ENCODE measurements at regions not wholly inside any gene's neighbourhood (a gene's known extent, or its start where the extent isn't known, plus 50 kb on each side); places are given as distances from the start of the nearest gene placed in this dataset.

DNA sequence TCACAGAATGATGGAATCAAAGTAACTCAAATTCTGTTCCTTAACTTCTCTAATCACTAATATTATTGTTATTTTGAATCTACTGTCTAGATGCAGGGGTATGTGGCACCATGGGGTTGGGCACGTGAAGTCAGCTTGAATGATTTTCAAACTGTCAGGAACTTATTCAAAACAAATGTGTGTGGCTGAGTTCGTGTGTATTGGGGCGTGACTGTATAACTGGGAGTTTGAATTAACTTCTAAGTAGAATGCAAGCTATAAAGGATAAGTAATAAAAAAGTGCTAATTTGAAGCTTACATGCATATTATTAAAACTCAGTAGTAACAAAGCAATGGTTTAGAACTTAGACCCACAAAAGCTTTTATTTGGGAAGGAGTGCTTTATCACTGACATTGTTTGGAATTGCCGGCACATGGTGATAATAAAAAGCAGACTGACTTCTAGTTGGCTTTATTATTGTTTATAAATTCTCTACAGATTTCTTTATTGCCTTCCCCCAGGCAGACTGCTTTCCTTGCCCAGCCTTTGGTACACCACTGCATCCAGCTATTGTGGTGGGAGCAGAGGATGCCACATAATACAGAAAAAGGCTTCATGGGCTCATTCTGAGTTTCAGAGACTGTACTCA, 84.3 kb downstream of the TENT5C start:
- Histone ChIP-seq H3K4me2 (no peak overlapping the region), H3K27ac (ENCODE audit: low read depth in 2 of 2, low read length in 1 of 2) (no peak overlapping the region), H3K36me3 (replicated peaks in 1 of 2; ENCODE audit: control insufficient read depth in 1 of 2, insufficient read depth in 2 of 2, low read length in 1 of 2) (no peaks in the 10 kb centered on the region), H4K20me1 (ENCODE audit: insufficient read depth) (no peaks in the 10 kb centered on the region), H3F3A (replicated peaks; ENCODE audit: insufficient read depth) (no peaks in the 10 kb centered on the region), H3K9ac (no peak overlapping the region), H3K9me3 (no peaks in the 10 kb centered on the region), H3K9me2 (no peaks in the 10 kb centered on the region), H3K4me1 (ENCODE audit: control insufficient read depth in 1 of 2, insufficient read depth in 2 of 2, low read depth in 1 of 2, low read length in 1 of 2) (no peaks in the 10 kb centered on the region; a peak in 1 of 4 replicates), H3K79me2 (ENCODE audit: insufficient read depth) (no peaks in the 10 kb centered on the region), H3K27me3 (ENCODE audit: insufficient read depth) (no peaks in the 10 kb centered on the region), H2AFZ (ENCODE audit: low read depth) (no peak overlapping the region), H3K4me3 (ENCODE audit: low read depth in 2 of 2, low read length in 1 of 2) (no peak overlapping the region)
- TF ChIP-seq FOXJ3 (CRISPR knock-in tag; IDR thresholded peaks at IDR 0.05) (no peak), FOXM1 (IDR thresholded peaks at IDR 0.05; ENCODE audit: low read depth) (no peak)
- 63% methylated on average over 4 of the region's 4 CpGs for WGBS (ENCODE audit: low lambda C conversion rate)
- DNase-seq, result no peak
- ChIA-PET POLR2A (no interaction called here), CTCF (interaction anchor here (1.0 to 2.3 kb wide), 2 partner anchors 64 to 156 kb away, joined by 3 to 7 read pairs; no protein-coding TSS in a partner anchor)

- H3K9me2 ChIP-seq, result no peaks in the 10 kb centered on the region
- H2AFZ ChIP-seq (ENCODE audit: low read depth), result no peak overlapping the region
- H3K27ac ChIP-seq (ENCODE audit: low read depth in 2 of 2, low read length in 1 of 2), result no peak overlapping the region
- H3K9ac ChIP-seq, result no peak overlapping the region
- H3K4me3 ChIP-seq (ENCODE audit: low read depth in 2 of 2, low read length in 1 of 2), result no peak overlapping the region
- POLR2A ChIA-PET, result no interaction called here
- no peaks in the 10 kb centered on the region for H3K36me3 ChIP-seq (replicated peaks in 1 of 2; ENCODE audit: control insufficient read depth in 1 of 2, insufficient read depth in 2 of 2, low read length in 1 of 2)
- H3K4me1 ChIP-seq (ENCODE audit: control insufficient read depth in 1 of 2, insufficient read depth in 2 of 2, low read depth in 1 of 2, low read length in 1 of 2), result peaks cover 0 to 7% of the 10 kb centered on the region in 2 experiments; a peak in 3 of 4 replicates
- H3K79me2 ChIP-seq (ENCODE audit: insufficient read depth), result no peaks in the 10 kb centered on the region
- no peaks in the 10 kb centered on the region for H4K20me1 ChIP-seq (ENCODE audit: insufficient read depth)
- H3K4me2 ChIP-seq, result no peak overlapping the region
- TF ChIP-seq NFIC (IDR thresholded peaks at IDR 0.05; ENCODE audit: borderline replicate concordance), result no peak
- TF ChIP-seq SMC3 (IDR thresholded peaks at IDR 0.05; ENCODE audit: low read depth, low read length), result no peak
- no peak for TF ChIP-seq RAD21 (IDR thresholded peaks at IDR 0.05; ENCODE audit: low read length)
- no peak for TF ChIP-seq SIN3A (IDR thresholded peaks at IDR 0.05; ENCODE audit: borderline replicate concordance, low read depth, low read length)
- TF ChIP-seq RXRA (IDR thresholded peaks at IDR 0.05; ENCODE audit: borderline replicate concordance, low read depth), result no peak
- no peak for TF ChIP-seq FOXM1 (IDR thresholded peaks at IDR 0.05; ENCODE audit: low read depth)
- TF ChIP-seq ZBTB33 (IDR thresholded peaks at IDR 0.05; ENCODE audit: borderline replicate concordance, low read depth), result no peak
- TF ChIP-seq RFX5 (IDR thresholded peaks at IDR 0.05; ENCODE audit: low read length), result no peak
- TF ChIP-seq TAF1 (IDR thresholded peaks at IDR 0.05; ENCODE audit: borderline replicate concordance, low read depth, low read length), result no peak
- no peak for TF ChIP-seq NRF1 (IDR thresholded peaks at IDR 0.05; ENCODE audit: low read depth, low read length)
- TF ChIP-seq MEF2A (IDR thresholded peaks at IDR 0.05; ENCODE audit: borderline replicate concordance, low read depth), result no peak
- no peak for TF ChIP-seq MAX (IDR thresholded peaks at IDR 0.05; ENCODE audit: low read depth)
- no peak for TF ChIP-seq YY1 (IDR thresholded peaks at IDR 0.05; ENCODE audit: low read depth)
- TF ChIP-seq, protein P1, sequence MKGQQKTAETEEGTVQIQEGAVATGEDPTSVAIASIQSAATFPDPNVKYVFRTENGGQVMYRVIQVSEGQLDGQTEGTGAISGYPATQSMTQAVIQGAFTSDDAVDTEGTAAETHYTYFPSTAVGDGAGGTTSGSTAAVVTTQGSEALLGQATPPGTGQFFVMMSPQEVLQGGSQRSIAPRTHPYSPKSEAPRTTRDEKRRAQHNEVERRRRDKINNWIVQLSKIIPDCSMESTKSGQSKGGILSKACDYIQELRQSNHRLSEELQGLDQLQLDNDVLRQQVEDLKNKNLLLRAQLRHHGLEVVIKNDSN (IDR thresholded peaks at IDR 0.05; ENCODE audit: borderline replicate concordance, low read depth), result no peak
- H3K27me3 ChIP-seq (ENCODE audit: insufficient read depth), result no peaks in the 10 kb centered on the region
- no peak for DNase-seq
- H3K9me3 ChIP-seq, result no peaks in the 10 kb centered on the region
- 81% methylated on average over 2 of the region's 2 CpGs for WGBS (ENCODE audit: low lambda C conversion rate)
- CTCF ChIA-PET, result no interaction called here
- peaks cover 3% of the 10 kb centered on the region for H3F3A ChIP-seq (replicated peaks; ENCODE audit: insufficient read depth)
Measured at GRCh38 chr1:117691942-117692341, 86.1 kb downstream of the TENT5C start.

Measured in SK-N-SH (cell line).